GM08714 (cell line): ENCODE measurements at regions not wholly inside any gene's neighbourhood (a gene's known extent, or its start where the extent isn't known, plus 50 kb on each side); places are given as distances from the start of the nearest gene placed in this dataset.
"Not testable (repeated sequence)": the region's sequence is repeated elsewhere in the genome, so short reads cannot be mapped to it uniquely, and the experiment has no call there.

ENCODE experiments used
- H3K4me3 ChIP-seq: fragments of 200-500 bp; sonication (Bioruptor generic); 2 replicates; pipeline ENCODE4 v1.5.1; 2014; ENCODE audit warnings: mild to moderate bottlenecking, low read length, inconsistent platforms
- ZNF274 ChIP-seq: IDR thresholded peaks from 2 replicates; pipeline ENCODE4 v1.6.1; 2012; ENCODE audit warnings: mild to moderate bottlenecking, low read depth, low read length

- no peak overlapping the region for H3K4me3 ChIP-seq
- TF ChIP-seq ZNF274 = no peak
These were observed 109.0 kb downstream of the ANXA3 start for GRCh38 chr4:78660559-78660958.

- TF ChIP-seq ZNF274 = no peak
- no peak overlapping the region for H3K4me3 ChIP-seq
These were observed 109.6 kb downstream of the ANXA3 start for GRCh38 chr4:78661086-78661690.

GRCh38 chr4:78661921-78662521 lies 110.5 kb downstream of the ANXA3 start:
- peak overlapping the region; percentile 21; the same call in 1 of the 2 replicates for H3K4me3 ChIP-seq
- no peak for TF ChIP-seq ZNF274

GRCh38 chr4:78662658-78663057 lies 111.1 kb downstream of the ANXA3 start:
- H3K4me3 ChIP-seq = no peak overlapping the region
- TF ChIP-seq ZNF274 = no peak

- H3K4me3 ChIP-seq = not testable (repeated sequence)
These were observed 111.9 kb upstream of the BMP2K start for GRCh38 chr4:78664296-78664695.

GRCh38 chr4:78665216-78665770 lies 110.9 kb upstream of the BMP2K start:
- no peak for TF ChIP-seq ZNF274
- no peak overlapping the region for H3K4me3 ChIP-seq

- H3K4me3 ChIP-seq = no peak overlapping the region
- no peak for TF ChIP-seq ZNF274
These were observed 109.3 kb upstream of the BMP2K start for GRCh38 chr4:78666830-78667258.

GRCh38 chr4:78667325-78667724 lies 108.8 kb upstream of the BMP2K start:
- no peak overlapping the region for H3K4me3 ChIP-seq

GRCh38 chr4:78667764-78668163 lies 108.4 kb upstream of the BMP2K start:
- no peak overlapping the region for H3K4me3 ChIP-seq
- no peak for TF ChIP-seq ZNF274

More at GRCh38 chr4:78667325-78667724, 108.8 kb upstream of the BMP2K start:
- TF ChIP-seq ZNF274 = no peak

- no peak for TF ChIP-seq ZNF274
- H3K4me3 ChIP-seq = no peak overlapping the region
These were observed 106.7 kb upstream of the BMP2K start for GRCh38 chr4:78669453-78669852.

GRCh38 chr4:78671903-78672815 lies 104.0 kb upstream of the BMP2K start:
- no peak for TF ChIP-seq ZNF274
- H3K4me3 ChIP-seq = no peak overlapping the region

- no peak overlapping the region for H3K4me3 ChIP-seq
- no peak for TF ChIP-seq ZNF274
These were observed 102.8 kb upstream of the BMP2K start for GRCh38 chr4:78673337-78673736.

- TF ChIP-seq ZNF274 = no peak
- H3K4me3 ChIP-seq = no peak overlapping the region
These were observed 100.8 kb upstream of the BMP2K start for GRCh38 chr4:78675325-78675724.

- TF ChIP-seq ZNF274 = no peak
- H3K4me3 ChIP-seq = no peak overlapping the region
These were observed 94.1 kb upstream of the BMP2K start for GRCh38 chr4:78682070-78682469.
